ENCODE measurements at regions not wholly inside any gene's neighbourhood (a gene's known extent, or its start where the extent isn't known, plus 50 kb on each side); places are given as distances from the start of the nearest gene placed in this dataset.

DNA sequence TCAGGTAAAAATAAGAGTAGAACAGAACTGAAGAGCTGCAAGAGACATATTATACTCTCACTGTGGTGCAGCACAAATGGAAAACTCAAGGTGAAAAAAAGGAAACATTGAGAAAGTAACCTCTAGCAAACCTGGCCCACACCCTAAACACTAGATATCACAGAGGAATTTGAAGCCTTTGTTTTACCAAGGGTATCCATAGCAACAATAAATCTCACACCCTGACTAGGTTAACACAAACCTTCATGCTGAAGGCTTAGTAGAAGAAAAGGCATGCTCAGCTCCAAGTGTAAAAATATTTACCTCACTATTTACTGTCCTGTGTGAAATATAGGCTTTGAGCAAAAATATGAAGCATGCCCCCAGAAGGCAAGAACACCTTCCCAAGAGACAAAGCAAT is 61.9 kb upstream of the TAB3 start:
- no peak for ATAC-seq
- TF ChIP-seq GLIS3 (CRISPR knock-in tag; IDR thresholded peaks at IDR 0.05) (no peak), TSHZ2 (CRISPR knock-in tag; IDR thresholded peaks at IDR 0.05) (no peak), SNAI2 (CRISPR knock-in tag; IDR thresholded peaks at IDR 0.05) (no peak), ARNTL (CRISPR knock-in tag; IDR thresholded peaks at IDR 0.05; ENCODE audit: borderline replicate concordance, low read depth) (no peak), ZNF8 (CRISPR knock-in tag; IDR thresholded peaks at IDR 0.05) (no peak), CSRNP3 (CRISPR knock-in tag; IDR thresholded peaks at IDR 0.05) (no peak), CREB5 (CRISPR knock-in tag; IDR thresholded peaks at IDR 0.05; ENCODE audit: low read depth) (no peak), TCF4 (CRISPR knock-in tag; IDR thresholded peaks at IDR 0.05; ENCODE audit: borderline replicate concordance) (no peak), OSR1 (CRISPR knock-in tag; IDR thresholded peaks at IDR 0.05) (no peak), TOX (CRISPR knock-in tag; IDR thresholded peaks at IDR 0.05; ENCODE audit: borderline replicate concordance) (no peak), ISL1 (CRISPR knock-in tag; IDR thresholded peaks at IDR 0.05) (no peak), BACH2 (CRISPR knock-in tag; IDR thresholded peaks at IDR 0.05; ENCODE audit: borderline replicate concordance) (no peak), ZNF70 (CRISPR knock-in tag; IDR thresholded peaks at IDR 0.05) (no peak), CSDC2 (CRISPR knock-in tag; IDR thresholded peaks at IDR 0.05) (no peak), ZFP30 (CRISPR knock-in tag; IDR thresholded peaks at IDR 0.05) (no peak), ZFP3 (CRISPR knock-in tag; IDR thresholded peaks at IDR 0.05) (no peak), ZC3H10 (CRISPR knock-in tag; IDR thresholded peaks at IDR 0.05) (no peak), ESRRG (CRISPR knock-in tag; IDR thresholded peaks at IDR 0.05) (no peak)
- TF ChIP-seq, protein P1, sequence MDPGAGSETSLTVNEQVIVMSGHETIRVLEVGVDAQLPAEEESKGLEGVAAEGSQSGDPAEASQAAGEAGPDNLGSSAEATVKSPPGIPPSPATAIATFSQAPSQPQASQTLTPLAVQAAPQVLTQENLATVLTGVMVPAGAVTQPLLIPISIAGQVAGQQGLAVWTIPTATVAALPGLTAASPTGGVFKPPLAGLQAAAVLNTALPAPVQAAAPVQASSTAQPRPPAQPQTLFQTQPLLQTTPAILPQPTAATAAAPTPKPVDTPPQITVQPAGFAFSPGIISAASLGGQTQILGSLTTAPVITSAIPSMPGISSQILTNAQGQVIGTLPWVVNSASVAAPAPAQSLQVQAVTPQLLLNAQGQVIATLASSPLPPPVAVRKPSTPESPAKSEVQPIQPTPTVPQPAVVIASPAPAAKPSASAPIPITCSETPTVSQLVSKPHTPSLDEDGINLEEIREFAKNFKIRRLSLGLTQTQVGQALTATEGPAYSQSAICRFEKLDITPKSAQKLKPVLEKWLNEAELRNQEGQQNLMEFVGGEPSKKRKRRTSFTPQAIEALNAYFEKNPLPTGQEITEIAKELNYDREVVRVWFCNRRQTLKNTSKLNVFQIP (CRISPR knock-in tag; IDR thresholded peaks at IDR 0.05; ENCODE audit: borderline replicate concordance, low read depth): no peak

GRCh38 chrX:30950391-30950790 is 61.3 kb upstream of the TAB3 start:
- TF ChIP-seq PPARA (CRISPR knock-in tag; IDR thresholded peaks at IDR 0.05; ENCODE audit: borderline replicate concordance): no peak
- no peak for ATAC-seq

GRCh38 chrX:30949554-30949953 is 60.5 kb upstream of the TAB3 start:
- TF ChIP-seq ISL1 (CRISPR knock-in tag; IDR thresholded peaks at IDR 0.05) (no peak), BACH2 (CRISPR knock-in tag; IDR thresholded peaks at IDR 0.05; ENCODE audit: borderline replicate concordance) (no peak)
- no peak for ATAC-seq

- ATAC-seq: no peak
- TF ChIP-seq ZNF565 (CRISPR knock-in tag; conservative IDR thresholded peaks at IDR 0.05; ENCODE audit: low read depth): no peak
- no peak for TF ChIP-seq ISL1 (CRISPR knock-in tag; IDR thresholded peaks at IDR 0.05)
- no peak for TF ChIP-seq RARB (CRISPR knock-in tag; IDR thresholded peaks at IDR 0.05)
- no peak for TF ChIP-seq CREB5 (CRISPR knock-in tag; IDR thresholded peaks at IDR 0.05; ENCODE audit: low read depth)
- no peak for TF ChIP-seq TOX (CRISPR knock-in tag; IDR thresholded peaks at IDR 0.05; ENCODE audit: borderline replicate concordance)
- no peak for TF ChIP-seq ZFP3 (CRISPR knock-in tag; IDR thresholded peaks at IDR 0.05)
- TF ChIP-seq GLIS3 (CRISPR knock-in tag; IDR thresholded peaks at IDR 0.05): no peak
- TF ChIP-seq, protein P2, sequence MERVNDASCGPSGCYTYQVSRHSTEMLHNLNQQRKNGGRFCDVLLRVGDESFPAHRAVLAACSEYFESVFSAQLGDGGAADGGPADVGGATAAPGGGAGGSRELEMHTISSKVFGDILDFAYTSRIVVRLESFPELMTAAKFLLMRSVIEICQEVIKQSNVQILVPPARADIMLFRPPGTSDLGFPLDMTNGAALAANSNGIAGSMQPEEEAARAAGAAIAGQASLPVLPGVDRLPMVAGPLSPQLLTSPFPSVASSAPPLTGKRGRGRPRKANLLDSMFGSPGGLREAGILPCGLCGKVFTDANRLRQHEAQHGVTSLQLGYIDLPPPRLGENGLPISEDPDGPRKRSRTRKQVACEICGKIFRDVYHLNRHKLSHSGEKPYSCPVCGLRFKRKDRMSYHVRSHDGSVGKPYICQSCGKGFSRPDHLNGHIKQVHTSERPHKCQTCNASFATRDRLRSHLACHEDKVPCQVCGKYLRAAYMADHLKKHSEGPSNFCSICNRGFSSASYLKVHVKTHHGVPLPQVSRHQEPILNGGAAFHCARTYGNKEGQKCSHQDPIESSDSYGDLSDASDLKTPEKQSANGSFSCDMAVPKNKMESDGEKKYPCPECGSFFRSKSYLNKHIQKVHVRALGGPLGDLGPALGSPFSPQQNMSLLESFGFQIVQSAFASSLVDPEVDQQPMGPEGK (CRISPR knock-in tag; IDR thresholded peaks at IDR 0.05; ENCODE audit: borderline replicate concordance): no peak
- no peak for TF ChIP-seq ZNF70 (CRISPR knock-in tag; IDR thresholded peaks at IDR 0.05)
- TF ChIP-seq TCF4 (CRISPR knock-in tag; IDR thresholded peaks at IDR 0.05; ENCODE audit: borderline replicate concordance): no peak
- no peak for TF ChIP-seq OSR1 (CRISPR knock-in tag; IDR thresholded peaks at IDR 0.05)
- TF ChIP-seq, protein P1 (CRISPR knock-in tag; IDR thresholded peaks at IDR 0.05; ENCODE audit: borderline replicate concordance, low read depth): no peak
- TF ChIP-seq ZNF8 (CRISPR knock-in tag; IDR thresholded peaks at IDR 0.05): no peak
These were observed 59.6 kb upstream of the TAB3 start for GRCh38 chrX:30948626-30949025.
